ENCODE measurements at regions not wholly inside any gene's neighbourhood (a gene's known extent, or its start where the extent isn't known, plus 50 kb on each side); places are given as distances from the start of the nearest gene placed in this dataset.
A peak's percentile ranks its signal among the peaks of the same experiment; 100 is the strongest.

DNA sequence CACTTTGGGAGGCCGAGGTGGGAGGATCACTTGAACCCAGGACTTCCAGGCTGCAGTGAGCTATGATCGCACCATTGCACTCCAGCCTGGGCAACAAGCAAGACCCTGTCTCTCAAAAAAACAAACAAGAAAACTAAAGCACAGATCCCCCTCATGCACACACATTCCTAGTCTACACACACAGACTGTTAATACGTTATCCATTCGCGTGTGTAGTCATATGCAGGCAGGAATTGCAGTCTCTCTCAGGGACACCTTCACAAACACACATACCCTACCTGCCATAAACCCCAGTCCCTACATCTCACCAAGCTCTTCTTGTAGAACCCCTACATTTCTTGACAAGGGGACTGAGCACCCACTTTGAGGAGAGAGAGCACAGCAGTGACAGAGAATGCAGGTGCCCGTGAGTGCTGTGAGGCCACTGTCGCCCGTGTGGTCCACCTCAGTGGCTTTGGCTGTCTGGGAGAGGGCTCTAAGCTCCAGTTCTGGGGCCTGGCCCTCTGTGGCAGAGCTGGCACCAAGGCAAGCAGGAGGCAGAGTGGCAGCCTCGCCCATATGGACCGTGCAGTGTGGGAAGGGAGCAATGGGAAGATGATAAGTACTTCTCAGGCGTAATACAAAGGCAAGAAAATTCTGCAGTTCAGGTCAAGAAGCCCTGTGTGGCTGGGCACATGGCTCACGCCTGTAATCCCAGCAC lies 59.0 kb upstream of the RPH3AL start:
- H3K36me3 ChIP-seq (ENCODE audit: insufficient read depth in 1 of 2, low read depth in 1 of 2) = peaks cover 0 to 12% of the 10 kb centered on the region in 2 donors
- H3K4me1 ChIP-seq = peaks cover 12% of the 10 kb centered on the region
- H3K4me3 ChIP-seq = peak overlapping the region; percentile 97
- TF ChIP-seq, protein P1, sequence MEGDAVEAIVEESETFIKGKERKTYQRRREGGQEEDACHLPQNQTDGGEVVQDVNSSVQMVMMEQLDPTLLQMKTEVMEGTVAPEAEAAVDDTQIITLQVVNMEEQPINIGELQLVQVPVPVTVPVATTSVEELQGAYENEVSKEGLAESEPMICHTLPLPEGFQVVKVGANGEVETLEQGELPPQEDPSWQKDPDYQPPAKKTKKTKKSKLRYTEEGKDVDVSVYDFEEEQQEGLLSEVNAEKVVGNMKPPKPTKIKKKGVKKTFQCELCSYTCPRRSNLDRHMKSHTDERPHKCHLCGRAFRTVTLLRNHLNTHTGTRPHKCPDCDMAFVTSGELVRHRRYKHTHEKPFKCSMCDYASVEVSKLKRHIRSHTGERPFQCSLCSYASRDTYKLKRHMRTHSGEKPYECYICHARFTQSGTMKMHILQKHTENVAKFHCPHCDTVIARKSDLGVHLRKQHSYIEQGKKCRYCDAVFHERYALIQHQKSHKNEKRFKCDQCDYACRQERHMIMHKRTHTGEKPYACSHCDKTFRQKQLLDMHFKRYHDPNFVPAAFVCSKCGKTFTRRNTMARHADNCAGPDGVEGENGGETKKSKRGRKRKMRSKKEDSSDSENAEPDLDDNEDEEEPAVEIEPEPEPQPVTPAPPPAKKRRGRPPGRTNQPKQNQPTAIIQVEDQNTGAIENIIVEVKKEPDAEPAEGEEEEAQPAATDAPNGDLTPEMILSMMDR (IDR thresholded peaks at IDR 0.05) = no peak
- no peaks in the 10 kb centered on the region for H3K9me3 ChIP-seq
- no peaks in the 10 kb centered on the region for H3K27me3 ChIP-seq (ENCODE audit: insufficient read depth in 3 of 3, low read length in 2 of 3)
- intact Hi-C loops (cut with DNase I) = loop anchor here (1.0 to 5.0 kb wide), 3 partner anchors 285 to 586 kb away; partner anchors contain the start of gene TIMM22 (in 1 of the 2)
- 72 to 79% (median 77%) methylated on average over 12 of the region's 12 CpGs for WGBS, 3 donors
- DNase-seq = no peak
- ATAC-seq = no peak
- no peak overlapping the region for H3K27ac ChIP-seq

DNA sequence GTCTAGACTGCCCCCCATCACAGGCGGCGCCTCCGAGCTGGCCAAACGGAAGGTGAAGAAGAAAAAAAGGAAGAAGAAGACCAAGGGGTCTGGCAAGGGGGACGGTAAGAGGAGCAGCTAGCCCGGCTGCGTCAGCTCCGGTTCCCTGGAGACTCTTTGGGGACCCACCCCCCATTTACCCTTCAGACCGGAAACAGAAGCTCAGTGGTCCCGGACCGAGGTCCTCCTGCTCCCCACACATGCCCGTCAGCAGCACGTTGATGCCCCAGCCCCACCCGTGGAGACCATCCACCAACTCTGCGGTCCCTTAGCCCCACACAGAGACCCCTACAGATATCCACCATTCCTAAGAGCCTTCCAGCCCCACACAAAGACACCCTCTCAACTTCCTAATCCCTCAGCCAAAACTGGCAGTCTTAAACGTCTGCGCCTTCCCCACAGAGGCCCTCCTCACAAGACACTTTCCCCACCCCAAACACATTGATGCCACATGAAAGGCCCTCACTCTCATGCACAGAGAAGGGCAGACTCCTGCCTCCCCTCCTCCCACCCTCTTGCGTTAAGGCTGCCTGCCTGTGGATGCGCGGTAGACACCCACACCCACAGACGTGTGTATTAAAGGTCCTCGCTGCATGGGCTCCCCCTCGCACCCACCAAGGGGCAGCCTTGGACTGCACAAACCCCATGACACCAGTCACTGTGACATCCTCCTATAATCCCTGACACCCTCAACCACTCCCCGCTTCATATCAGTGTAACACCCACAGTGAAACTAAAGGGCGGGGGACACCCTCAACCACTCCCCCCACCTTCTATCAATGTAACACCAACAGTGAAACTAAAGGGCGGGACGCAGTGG lies 58.2 kb upstream of the RPH3AL start:
- peak in 2 of 4 donors; percentile 0 to 1 for ATAC-seq
- 16 to 27% (median 19%) methylated on average over 25 to 27 of the region's 27 CpGs for WGBS, 3 donors

DNA sequence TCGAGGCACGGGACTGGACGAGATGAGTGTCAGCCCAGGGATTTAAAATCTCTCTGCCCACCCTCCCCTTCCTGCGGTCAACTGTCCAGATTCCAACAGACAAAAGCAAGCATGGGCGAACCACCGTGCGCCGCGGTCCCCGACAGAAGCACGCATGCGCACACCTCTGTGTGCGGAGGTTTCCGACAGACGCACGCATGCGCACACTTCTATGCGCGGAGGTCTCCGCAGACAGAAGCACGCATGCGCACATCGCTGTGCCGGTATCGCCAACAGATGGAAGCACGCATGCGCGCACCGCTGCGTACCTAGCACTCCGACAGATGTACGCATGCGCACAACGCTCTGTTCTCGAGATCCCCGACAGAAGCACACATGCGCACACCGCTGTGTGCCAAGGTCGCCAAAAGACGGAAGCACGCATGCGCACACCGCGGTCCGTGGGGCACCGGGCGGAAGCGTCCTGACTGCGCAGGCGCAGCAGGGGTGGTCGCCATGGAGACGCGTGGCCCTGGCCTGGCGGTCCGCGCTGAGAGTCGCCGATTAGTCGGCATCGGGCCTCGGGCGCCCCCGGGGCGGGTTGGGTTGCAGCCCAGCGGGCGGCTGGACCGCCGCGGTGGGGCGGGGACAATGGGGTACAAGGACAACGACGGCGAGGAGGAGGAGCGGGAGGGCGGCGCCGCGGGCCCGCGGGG lies 57.4 kb upstream of the RPH3AL start:
- H3K4me1 ChIP-seq = peaks cover 12% of the 10 kb centered on the region
- intact Hi-C loops (cut with DNase I) = loop anchor here in 1 of 2 donors (5.0 kb wide), 1 partner anchor 587 kb away; the partner anchor contains the start of gene TIMM22
- no peaks in the 10 kb centered on the region for H3K27me3 ChIP-seq (ENCODE audit: insufficient read depth in 3 of 3, low read length in 2 of 3)
- peak overlapping the region; percentile 97 for H3K4me3 ChIP-seq
- TF ChIP-seq, protein P1 (IDR thresholded peaks at IDR 0.05) = no peak
- no peaks in the 10 kb centered on the region for H3K9me3 ChIP-seq
- peaks cover 0 to 12% of the 10 kb centered on the region in 2 donors for H3K36me3 ChIP-seq (ENCODE audit: insufficient read depth in 1 of 2, low read depth in 1 of 2)
- ATAC-seq (peak; percentile 95 to 98 (median 96)), DNase-seq (peak; percentile 99 to 100)
- WGBS, 3 donors = 1 to 2% (median 1%) methylated on average over 74 to 80 of the region's 80 CpGs
- peak overlapping the region; percentile 71 for H3K27ac ChIP-seq

More for the DNA sequence above, 58.2 kb upstream of the RPH3AL start:
- peaks cover 12% of the 10 kb centered on the region for H3K4me1 ChIP-seq
- no peaks in the 10 kb centered on the region for H3K27me3 ChIP-seq (ENCODE audit: insufficient read depth in 3 of 3, low read length in 2 of 3)
- H3K27ac ChIP-seq = peak overlapping the region; percentile 71
- TF ChIP-seq, protein P1 (IDR thresholded peaks at IDR 0.05) = no peak
- DNase-seq = no peak
- H3K9me3 ChIP-seq = no peaks in the 10 kb centered on the region
- H3K4me3 ChIP-seq = peak overlapping the region; percentile 97
- intact Hi-C loops (cut with DNase I) = loop anchor here in 1 of 2 donors (5.0 kb wide), 1 partner anchor 587 kb away; the partner anchor contains the start of gene TIMM22
- H3K36me3 ChIP-seq (ENCODE audit: insufficient read depth in 1 of 2, low read depth in 1 of 2) = peaks cover 0 to 12% of the 10 kb centered on the region in 2 donors

DNA sequence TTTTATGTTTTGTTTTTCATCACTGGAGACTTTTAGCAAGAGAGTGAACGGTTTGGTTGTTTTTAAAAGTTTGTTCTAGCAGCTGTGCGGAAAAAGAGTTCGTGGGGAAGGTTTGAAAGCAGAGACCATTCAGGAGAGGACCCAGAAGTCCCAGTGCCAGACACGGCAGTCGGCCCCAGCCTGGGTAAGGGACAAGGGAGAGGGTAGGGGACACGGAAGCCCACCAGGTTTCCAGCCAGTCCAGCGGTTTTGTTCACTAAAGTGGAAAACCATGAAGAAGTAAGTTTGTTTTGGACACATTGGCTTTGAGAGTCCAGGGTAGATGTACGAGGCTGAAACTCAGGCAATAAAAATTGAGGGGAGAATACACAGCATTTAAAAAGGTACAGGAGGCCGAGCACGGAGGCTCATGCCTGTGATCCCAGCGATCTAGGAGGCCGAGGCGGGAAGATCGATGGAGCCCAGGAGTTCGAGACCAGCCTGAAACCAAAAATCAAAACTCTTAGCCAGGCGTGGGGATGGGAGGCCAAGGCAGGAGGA lies 56.8 kb upstream of the RPH3AL start:
- Histone ChIP-seq H3K9me3 (no peaks in the 10 kb centered on the region), H3K4me1 (peaks cover 12% of the 10 kb centered on the region), H3K27ac (peak overlapping the region; percentile 65), H3K36me3 (ENCODE audit: insufficient read depth in 1 of 2, low read depth in 1 of 2) (peaks cover 0 to 7% of the 10 kb centered on the region in 2 donors), H3K4me3 (peak overlapping the region; percentile 97), H3K27me3 (ENCODE audit: insufficient read depth in 3 of 3, low read length in 2 of 3) (no peaks in the 10 kb centered on the region)
- TF ChIP-seq, protein P1 (IDR thresholded peaks at IDR 0.05) = no peak
- intact Hi-C loops (cut with DNase I) = no loop called here
- ATAC-seq (no peak), DNase-seq (no peak)
- 73 to 80% (median 73%) methylated on average over 16 of the region's 16 CpGs for WGBS, 3 donors
